ENCODE measurements at regions not wholly inside any gene's neighbourhood (a gene's known extent, or its start where the extent isn't known, plus 50 kb on each side); places are given as distances from the start of the nearest gene placed in this dataset.

DNA sequence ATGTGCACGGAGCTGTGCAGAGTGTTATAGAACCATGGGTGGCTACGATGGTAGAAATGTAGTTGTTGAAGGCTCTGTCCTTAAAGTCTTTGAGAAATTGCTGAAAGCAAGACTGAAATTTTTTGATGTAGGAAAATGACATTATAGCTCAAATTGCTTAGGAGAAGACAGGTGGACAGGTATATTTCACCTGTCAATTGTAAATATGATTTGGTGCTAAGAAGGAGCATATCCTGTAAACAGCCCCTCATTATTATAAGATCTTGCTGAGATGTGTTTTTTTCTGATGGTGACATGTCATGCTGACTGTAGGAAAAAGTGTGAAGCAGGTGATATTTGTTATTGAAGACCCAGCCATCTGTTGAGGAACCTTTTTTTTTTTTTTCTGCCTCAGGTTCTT lies 377.9 kb downstream of the PSAT1 start:
- no peak for DNase-seq (ENCODE audit: low read depth in 2 of 2)
- TF ChIP-seq CTCF (conservative IDR thresholded peaks at IDR 0.05 in 1 of 2, IDR thresholded peaks at IDR 0.05 in 1 of 2; ENCODE audit: low read depth in 1 of 2, low read length in 2 of 2) (no peak), EZH2 (IDR thresholded peaks at IDR 0.05; ENCODE audit: low read length, missing control alignments) (no peak)
- Histone ChIP-seq H2AFZ (ENCODE audit: low read length) (no peak overlapping the region), H3K36me3 (ENCODE audit: control insufficient read depth, insufficient read depth, low read length) (no peaks in the 10 kb centered on the region), H3K9me3 (ENCODE audit: control insufficient read depth, insufficient read depth, low read depth, low read length) (no peaks in the 10 kb centered on the region), H3K4me1 (ENCODE audit: control insufficient read depth, extremely low read depth, insufficient read depth, low read length) (no peaks in the 10 kb centered on the region), H3K27ac (ENCODE audit: insufficient read depth, low read length) (no peak overlapping the region), H4K20me1 (ENCODE audit: control insufficient read depth, extremely low read depth, insufficient read depth, low read length) (no peaks in the 10 kb centered on the region), H3K79me2 (ENCODE audit: control insufficient read depth, insufficient read depth, low read length) (no peaks in the 10 kb centered on the region), H3K4me2 (ENCODE audit: extremely low read depth, insufficient read depth, low read length) (no peak overlapping the region), H3K27me3 (ENCODE audit: control insufficient read depth, insufficient read depth, low read length) (no peaks in the 10 kb centered on the region), H3K9ac (ENCODE audit: insufficient read depth, low read length) (no peak overlapping the region), H3K4me3 (replicated peaks in 1 of 4; ENCODE audit: control extremely low read depth in 1 of 4, insufficient read depth in 1 of 4, low read depth in 3 of 4, low read length in 4 of 4) (no peak overlapping the region)

- no peaks in the 10 kb centered on the region for H3K4me1 ChIP-seq (ENCODE audit: control insufficient read depth, extremely low read depth, insufficient read depth, low read length)
- no peaks in the 10 kb centered on the region for H3K36me3 ChIP-seq (ENCODE audit: control insufficient read depth, insufficient read depth, low read length)
- no peak overlapping the region for H3K4me3 ChIP-seq (replicated peaks in 1 of 4; ENCODE audit: control extremely low read depth in 1 of 4, insufficient read depth in 1 of 4, low read depth in 3 of 4, low read length in 4 of 4)
- no peaks in the 10 kb centered on the region for H3K79me2 ChIP-seq (ENCODE audit: control insufficient read depth, insufficient read depth, low read length)
- TF ChIP-seq CTCF (conservative IDR thresholded peaks at IDR 0.05 in 1 of 2, IDR thresholded peaks at IDR 0.05 in 1 of 2; ENCODE audit: low read depth in 1 of 2, low read length in 2 of 2): no peak
- TF ChIP-seq EZH2 (IDR thresholded peaks at IDR 0.05; ENCODE audit: low read length, missing control alignments): no peak
- H3K9me3 ChIP-seq (ENCODE audit: control insufficient read depth, insufficient read depth, low read depth, low read length): no peaks in the 10 kb centered on the region
- H4K20me1 ChIP-seq (ENCODE audit: control insufficient read depth, extremely low read depth, insufficient read depth, low read length): no peaks in the 10 kb centered on the region
- H3K27me3 ChIP-seq (ENCODE audit: control insufficient read depth, insufficient read depth, low read length): no peaks in the 10 kb centered on the region
- no peak overlapping the region for H3K27ac ChIP-seq (ENCODE audit: insufficient read depth, low read length)
- no peak overlapping the region for H3K4me2 ChIP-seq (ENCODE audit: extremely low read depth, insufficient read depth, low read length)
- peak in 1 of 2 donors; percentile 79 for DNase-seq (ENCODE audit: low read depth in 2 of 2)
- H2AFZ ChIP-seq (ENCODE audit: low read length): no peak overlapping the region
- H3K9ac ChIP-seq (ENCODE audit: insufficient read depth, low read length): no peak overlapping the region
Measured at GRCh38 chr9:78676009-78676408, 379.1 kb downstream of the PSAT1 start.

DNA sequence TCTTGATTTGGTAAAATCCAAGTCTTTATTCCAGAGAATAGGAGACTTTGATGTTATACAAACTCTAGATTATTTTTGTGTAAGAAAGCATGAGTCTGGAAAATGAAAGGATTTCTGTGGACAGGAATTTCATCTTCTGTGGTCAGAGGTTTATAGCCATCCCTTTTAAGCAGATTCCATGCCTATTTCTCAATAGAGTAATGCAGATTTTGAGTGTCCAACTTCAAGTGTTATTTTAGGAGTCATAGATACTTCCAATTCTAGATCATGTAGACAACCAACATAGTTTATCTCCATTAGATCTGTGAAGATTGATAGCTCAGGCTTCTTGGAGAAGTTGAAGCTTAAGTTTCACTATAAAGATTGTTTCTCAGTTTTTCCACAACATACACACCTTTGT lies 379.7 kb downstream of the PSAT1 start:
- no peak overlapping the region for H3K4me2 ChIP-seq (ENCODE audit: extremely low read depth, insufficient read depth, low read length)
- no peak overlapping the region for H3K9ac ChIP-seq (ENCODE audit: insufficient read depth, low read length)
- H3K4me3 ChIP-seq (replicated peaks in 1 of 4; ENCODE audit: control extremely low read depth in 1 of 4, insufficient read depth in 1 of 4, low read depth in 3 of 4, low read length in 4 of 4): no peak overlapping the region
- H3K27me3 ChIP-seq (ENCODE audit: control insufficient read depth, insufficient read depth, low read length): no peaks in the 10 kb centered on the region
- peak in 1 of 2 donors; percentile 93 for DNase-seq (ENCODE audit: low read depth in 2 of 2)
- no peaks in the 10 kb centered on the region for H3K4me1 ChIP-seq (ENCODE audit: control insufficient read depth, extremely low read depth, insufficient read depth, low read length)
- H3K9me3 ChIP-seq (ENCODE audit: control insufficient read depth, insufficient read depth, low read depth, low read length): no peaks in the 10 kb centered on the region
- no peaks in the 10 kb centered on the region for H3K79me2 ChIP-seq (ENCODE audit: control insufficient read depth, insufficient read depth, low read length)
- H2AFZ ChIP-seq (ENCODE audit: low read length): no peak overlapping the region
- no peaks in the 10 kb centered on the region for H4K20me1 ChIP-seq (ENCODE audit: control insufficient read depth, extremely low read depth, insufficient read depth, low read length)
- H3K27ac ChIP-seq (ENCODE audit: insufficient read depth, low read length): no peak overlapping the region
- no peaks in the 10 kb centered on the region for H3K36me3 ChIP-seq (ENCODE audit: control insufficient read depth, insufficient read depth, low read length)
- TF ChIP-seq CTCF (conservative IDR thresholded peaks at IDR 0.05 in 1 of 2, IDR thresholded peaks at IDR 0.05 in 1 of 2; ENCODE audit: low read depth in 1 of 2, low read length in 2 of 2) (no peak), EZH2 (IDR thresholded peaks at IDR 0.05; ENCODE audit: low read length, missing control alignments) (no peak)
